ENCODE measurements at regions not wholly inside any gene's neighbourhood (a gene's known extent, or its start where the extent isn't known, plus 50 kb on each side); places are given as distances from the start of the nearest gene placed in this dataset.

DNA sequence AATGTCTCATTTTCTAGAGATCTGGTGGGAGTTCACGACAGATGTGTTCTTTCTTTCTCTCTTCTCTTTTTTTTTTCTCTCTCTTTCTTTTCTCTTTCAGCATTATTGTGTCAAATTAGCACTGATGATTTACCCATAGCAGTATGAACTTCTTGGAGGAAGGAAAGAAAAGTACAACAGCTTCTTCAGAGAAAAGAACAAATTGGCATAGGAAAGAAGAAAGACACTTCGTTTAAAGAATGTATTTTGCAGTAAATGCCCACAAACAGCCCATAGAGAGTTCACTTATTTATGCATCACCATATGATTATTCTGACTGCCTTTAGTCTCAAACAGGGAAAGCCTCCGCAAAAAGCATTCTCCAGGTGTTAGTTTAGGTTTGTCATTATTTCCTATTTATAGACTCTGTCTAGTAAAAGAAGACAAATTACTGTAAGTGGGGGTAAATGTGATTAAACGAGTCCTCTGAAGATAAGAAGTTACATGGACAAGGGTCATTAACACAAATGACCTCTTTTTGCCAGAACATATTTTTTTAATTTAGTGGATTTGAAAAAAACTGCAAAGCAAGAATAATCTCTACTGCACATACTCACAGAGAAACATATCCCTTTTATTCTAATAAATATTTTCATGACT lies 68.0 kb downstream of the POU5F2 start:
- TF ChIP-seq CTCF (conservative IDR thresholded peaks at IDR 0.05; ENCODE audit: low read depth, low read length) (no peak), EZH2 (IDR thresholded peaks at IDR 0.05; ENCODE audit: low read length, unreplicated experiment) (no peak)

Data from PC-3 (cell line).